ENCODE measurements at regions not wholly inside any gene's neighbourhood (a gene's known extent, or its start where the extent isn't known, plus 50 kb on each side); places are given as distances from the start of the nearest gene placed in this dataset.

- 77% methylated on average over 1 of the region's 1 CpG for WGBS
- no peaks in the 10 kb centered on the region for H3K27me3 ChIP-seq (replicated peaks; ENCODE audit: insufficient read depth)
- H3K4me1 ChIP-seq (replicated peaks): no peaks in the 10 kb centered on the region
- H3K9me3 ChIP-seq: no peaks in the 10 kb centered on the region
- no peak for DNase-seq (ENCODE audit: low spot score)
- intact Hi-C loops (cut with DNase I): no loop called here
- no peak overlapping the region for H3K4me3 ChIP-seq
- H3K36me3 ChIP-seq: no peaks in the 10 kb centered on the region
- H3K27ac ChIP-seq: no peak overlapping the region
- TF ChIP-seq POLR2A (IDR thresholded peaks at IDR 0.05) (no peak), POLR2AphosphoS5 (IDR thresholded peaks at IDR 0.05) (no peak), CTCF (IDR thresholded peaks at IDR 0.05) (no peak)
Observed at GRCh38 chr13:67374391-67374790, 144.3 kb upstream of the PCDH9 start.

GRCh38 chr13:67372868-67373464 lies 142.8 kb upstream of the PCDH9 start:
- Histone ChIP-seq H3K9me3 (no peaks in the 10 kb centered on the region), H3K36me3 (no peaks in the 10 kb centered on the region), H3K4me3 (no peak overlapping the region), H3K4me1 (replicated peaks) (no peaks in the 10 kb centered on the region), H3K27ac (no peak overlapping the region), H3K27me3 (replicated peaks; ENCODE audit: insufficient read depth) (no peaks in the 10 kb centered on the region)
- 62% methylated on average over 1 of the region's 1 CpG for WGBS
- no peak for TF ChIP-seq POLR2A (IDR thresholded peaks at IDR 0.05)
- TF ChIP-seq CTCF (IDR thresholded peaks at IDR 0.05): no peak
- no peak for TF ChIP-seq POLR2AphosphoS5 (IDR thresholded peaks at IDR 0.05)
- DNase-seq (ENCODE audit: low spot score): no peak
- intact Hi-C loops (cut with DNase I): no loop called here

GRCh38 chr13:67369895-67370660 lies 139.9 kb upstream of the PCDH9 start:
- no peak for TF ChIP-seq POLR2AphosphoS5 (IDR thresholded peaks at IDR 0.05)
- TF ChIP-seq CTCF (IDR thresholded peaks at IDR 0.05): no peak
- TF ChIP-seq POLR2A (IDR thresholded peaks at IDR 0.05): no peak
- Histone ChIP-seq H3K4me3 (no peak overlapping the region), H3K9me3 (no peaks in the 10 kb centered on the region), H3K4me1 (replicated peaks) (no peaks in the 10 kb centered on the region), H3K27me3 (replicated peaks; ENCODE audit: insufficient read depth) (no peaks in the 10 kb centered on the region), H3K27ac (no peak overlapping the region), H3K36me3 (no peaks in the 10 kb centered on the region)
- no peak for DNase-seq (ENCODE audit: low spot score)
- 29% methylated on average over 6 of the region's 6 CpGs for WGBS
- intact Hi-C loops (cut with DNase I): no loop called here

GRCh38 chr13:67367399-67367798 lies 137.3 kb upstream of the PCDH9 start:
- no peaks in the 10 kb centered on the region for H3K9me3 ChIP-seq
- H3K36me3 ChIP-seq: no peaks in the 10 kb centered on the region
- WGBS: 75% methylated on average over 1 of the region's 1 CpG
- no peak for DNase-seq (ENCODE audit: low spot score)
- no peaks in the 10 kb centered on the region for H3K4me1 ChIP-seq (replicated peaks)
- no peak overlapping the region for H3K27ac ChIP-seq
- no peaks in the 10 kb centered on the region for H3K27me3 ChIP-seq (replicated peaks; ENCODE audit: insufficient read depth)
- intact Hi-C loops (cut with DNase I): no loop called here
- H3K4me3 ChIP-seq: no peak overlapping the region
- no peak for TF ChIP-seq POLR2A (IDR thresholded peaks at IDR 0.05)
- no peak for TF ChIP-seq POLR2AphosphoS5 (IDR thresholded peaks at IDR 0.05)
- TF ChIP-seq CTCF (IDR thresholded peaks at IDR 0.05): no peak

- TF ChIP-seq CTCF (IDR thresholded peaks at IDR 0.05): no peak
- no peak for TF ChIP-seq POLR2AphosphoS5 (IDR thresholded peaks at IDR 0.05)
- no peak for TF ChIP-seq POLR2A (IDR thresholded peaks at IDR 0.05)
- Histone ChIP-seq H3K4me3 (no peak overlapping the region), H3K9me3 (no peaks in the 10 kb centered on the region), H3K36me3 (no peaks in the 10 kb centered on the region), H3K27me3 (replicated peaks; ENCODE audit: insufficient read depth) (no peaks in the 10 kb centered on the region), H3K27ac (no peak overlapping the region), H3K4me1 (replicated peaks) (no peaks in the 10 kb centered on the region)
- intact Hi-C loops (cut with DNase I): no loop called here
- DNase-seq (ENCODE audit: low spot score): no peak
Observed at GRCh38 chr13:67366533-67366932, 136.4 kb upstream of the PCDH9 start.
